Natural killer cell (primary cell): ENCODE measurements at regions not wholly inside any gene's neighbourhood (a gene's known extent, or its start where the extent isn't known, plus 50 kb on each side); places are given as distances from the start of the nearest gene placed in this dataset.

Experiments used
- ATAC-seq, 3 donors: fragments of 150-1000 bp in 2 of 3; fragments of 200-7000 bp in 1 of 3; cut with Tn5 transposase; 1 replicate in 1 of 3; 2 replicates in 2 of 3; pipeline ENCODE4 v1.10.0; 2021; ENCODE audit warnings: mild to moderate bottlenecking in 2 of 3, moderate library complexity in 2 of 3
- DNase-seq, 2 donors: peaks; one replicate each; pipeline versions ENCODE4 v3.0.0 to v3.0.0-alpha.2; 2013 to 2021; ENCODE audit warnings: mixed read lengths in 1 of 2
- H3K27ac ChIP-seq: one replicate; pipeline ENCODE4 v1.5.1; 2013; ENCODE audit warnings: mild to moderate bottlenecking, low read length
- H3K27me3 ChIP-seq: one replicate; pipeline ENCODE4 v1.6.1; 2013; ENCODE audit warnings: low read length; ENCODE audit not compliant: control insufficient read depth, insufficient read depth
- H3K36me3 ChIP-seq: one replicate; pipeline ENCODE4 v1.6.1; 2013; ENCODE audit warnings: low read length; ENCODE audit not compliant: control insufficient read depth, insufficient read depth
- H3K4me1 ChIP-seq: one replicate; pipeline ENCODE4 v1.6.1; 2013; ENCODE audit warnings: low read length; ENCODE audit not compliant: control insufficient read depth, insufficient read depth
- H3K4me3 ChIP-seq: one replicate; pipeline ENCODE4 v1.5.1; 2013; ENCODE audit warnings: low read length
- H3K9me3 ChIP-seq: one replicate; pipeline ENCODE4 v1.6.1; 2013; ENCODE audit warnings: low read length; ENCODE audit not compliant: control insufficient read depth, insufficient read depth
- H3K27ac Mint-ChIP-seq, 2 donors: one replicate each; pipeline ENCODE4 v1.8.0; 2022; ENCODE audit warnings: mild to moderate bottlenecking in 2 of 2, mixed read lengths in 2 of 2, moderate library complexity in 1 of 2
- H3K27me3 Mint-ChIP-seq, 2 donors: one replicate each; pipeline ENCODE4 v1.8.0; 2022; ENCODE audit warnings: low read depth in 2 of 2, mixed read lengths in 2 of 2
- H3K36me3 Mint-ChIP-seq: one replicate; pipeline ENCODE4 v1.8.0; 2022; ENCODE audit warnings: mixed read lengths
- H3K4me1 Mint-ChIP-seq, 2 donors: one replicate each; pipeline ENCODE4 v1.8.0; 2022; ENCODE audit warnings: mixed read lengths in 2 of 2
- H3K4me3 Mint-ChIP-seq: one replicate; pipeline ENCODE4 v1.8.0; 2022; ENCODE audit warnings: mild to moderate bottlenecking, moderate library complexity, mixed read lengths
- H3K9me3 Mint-ChIP-seq, 2 donors: one replicate each; pipeline ENCODE4 v1.8.0; 2022; ENCODE audit warnings: mixed read lengths in 2 of 2
- CTCF ChIP-seq: fragments of 200-600 bp; IDR thresholded peaks from one replicate; pipeline ENCODE4 v1.8.0; 2022; ENCODE audit warnings: antibody characterized with exemption
- WGBS: methylation state at CpG from one replicate; pipeline ENCODE4 v1.1.7; 2013; ENCODE audit warnings: missing lambda C conversion rate; ENCODE audit not compliant: insufficient coverage; 5-methylcytosine and 5-hydroxymethylcytosine counted together
- intact Hi-C: fragments of 100-400 bp; cut with micrococcal nuclease; formaldehyde crosslinking; loops from one replicate; pipeline ENCODE4 v1.14.2; 2022

DNA sequence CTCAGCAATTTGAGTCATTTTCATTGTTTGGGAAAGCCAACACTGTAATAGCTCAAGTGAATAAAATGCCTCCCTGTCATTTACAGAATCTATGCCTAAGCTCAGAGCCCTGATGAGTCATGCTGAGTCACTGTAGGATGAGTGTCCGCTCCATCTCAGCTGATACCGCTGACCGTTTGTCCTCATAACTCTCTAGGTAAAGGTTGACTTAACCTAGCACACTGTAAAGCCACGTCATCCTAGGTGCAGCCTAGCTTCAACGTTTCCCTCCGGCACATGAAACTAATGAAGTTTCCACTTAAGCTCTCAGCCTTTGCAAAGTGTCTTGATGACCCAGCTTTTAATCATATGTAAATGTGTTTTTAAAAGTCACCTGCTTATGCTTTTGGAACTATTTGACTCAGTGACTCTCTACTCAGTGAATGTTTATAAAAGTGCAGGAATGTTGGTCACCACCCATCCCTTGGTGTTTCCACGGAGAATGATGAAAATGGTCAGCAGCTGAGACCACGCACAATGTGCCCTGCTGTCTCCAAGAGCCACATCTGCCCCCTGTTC lies 154.0 kb downstream of the PMAIP1 start:
- intact Hi-C loops: no loop called here
- Histone ChIP-seq H3K4me3 (no peak overlapping the region), H3K9me3 (no peaks in the 10 kb centered on the region), H3K36me3 (no peaks in the 10 kb centered on the region), H3K27ac (no peak overlapping the region), H3K4me1 (no peaks in the 10 kb centered on the region), H3K27me3 (no peaks in the 10 kb centered on the region)
- Mint-ChIP-seq H3K27me3 (peaks cover 0 to 4% of the 10 kb centered on the region in 2 donors), H3K4me3 (no peak overlapping the region), H3K36me3 (no peaks in the 10 kb centered on the region), H3K27ac (no peak overlapping the region), H3K9me3 (peaks cover 0 to 5% of the 10 kb centered on the region in 2 donors), H3K4me1 (no peaks in the 10 kb centered on the region)
- no peak for TF ChIP-seq CTCF
- no peak for DNase-seq
- 72% methylated on average over 8 of the region's 8 CpGs for WGBS
- no peak for ATAC-seq

GRCh38 chr18:60050821-60051220 lies 151.0 kb downstream of the PMAIP1 start:
- Histone ChIP-seq H3K9me3 (no peaks in the 10 kb centered on the region), H3K4me1 (no peaks in the 10 kb centered on the region), H3K4me3 (no peak overlapping the region), H3K36me3 (no peaks in the 10 kb centered on the region), H3K27me3 (no peaks in the 10 kb centered on the region), H3K27ac (no peak overlapping the region)
- no peaks in the 10 kb centered on the region for H3K36me3 Mint-ChIP-seq
- no peaks in the 10 kb centered on the region for H3K4me1 Mint-ChIP-seq
- intact Hi-C loops: no loop called here
- no peak for ATAC-seq
- peaks cover 0 to 4% of the 10 kb centered on the region in 2 donors for H3K27me3 Mint-ChIP-seq
- H3K27ac Mint-ChIP-seq: no peak overlapping the region
- TF ChIP-seq CTCF: no peak
- H3K9me3 Mint-ChIP-seq: peaks cover 0 to 3% of the 10 kb centered on the region in 2 donors
- H3K4me3 Mint-ChIP-seq: no peak overlapping the region
- no peak for DNase-seq
- WGBS: no CpG with 5 or more reads among the region's 1 CpG

- intact Hi-C loops: no loop called here
- H3K4me3 Mint-ChIP-seq: no peak overlapping the region
- H3K4me1 Mint-ChIP-seq: no peaks in the 10 kb centered on the region
- Histone ChIP-seq H3K4me1 (no peaks in the 10 kb centered on the region), H3K27ac (no peak overlapping the region), H3K9me3 (no peaks in the 10 kb centered on the region), H3K36me3 (no peaks in the 10 kb centered on the region), H3K27me3 (no peaks in the 10 kb centered on the region), H3K4me3 (no peak overlapping the region)
- ATAC-seq: no peak
- no peaks in the 10 kb centered on the region for H3K36me3 Mint-ChIP-seq
- H3K27me3 Mint-ChIP-seq: peaks cover 0 to 4% of the 10 kb centered on the region in 2 donors
- no peak for TF ChIP-seq CTCF
- no peak overlapping the region for H3K27ac Mint-ChIP-seq
- peaks cover 0 to 3% of the 10 kb centered on the region in 2 donors for H3K9me3 Mint-ChIP-seq
- DNase-seq: no peak
Observed at GRCh38 chr18:60049172-60049571, 149.4 kb downstream of the PMAIP1 start.

DNA sequence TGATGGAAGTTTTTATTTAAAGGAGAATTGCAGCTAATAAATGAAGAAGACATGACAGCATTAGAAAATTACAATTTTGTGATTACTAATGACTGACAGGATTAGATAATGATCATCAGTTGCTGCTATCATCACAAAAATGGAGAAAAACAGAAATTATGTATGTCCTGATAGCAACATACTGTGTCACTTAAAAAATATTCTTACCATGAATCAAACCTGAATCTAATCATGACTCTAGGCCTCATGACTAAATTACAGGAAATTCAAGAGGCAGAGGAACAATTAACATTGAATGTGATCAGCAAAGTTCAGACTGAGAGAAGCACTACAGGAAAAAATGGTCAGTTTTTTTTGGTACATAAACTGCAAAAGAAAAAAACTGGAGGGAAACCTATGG lies 147.8 kb downstream of the PMAIP1 start:
- H3K27me3 ChIP-seq: no peaks in the 10 kb centered on the region
- DNase-seq (no peak), ATAC-seq (no peak)
- no peaks in the 10 kb centered on the region for H3K36me3 ChIP-seq
- intact Hi-C loops: no loop called here
- H3K4me3 ChIP-seq: no peak overlapping the region
- no peaks in the 10 kb centered on the region for H3K36me3 Mint-ChIP-seq
- H3K9me3 ChIP-seq: no peaks in the 10 kb centered on the region
- H3K9me3 Mint-ChIP-seq: peaks cover 0 to 3% of the 10 kb centered on the region in 2 donors
- H3K4me3 Mint-ChIP-seq: no peak overlapping the region
- no peak for TF ChIP-seq CTCF
- peaks cover 0 to 4% of the 10 kb centered on the region in 2 donors for H3K27me3 Mint-ChIP-seq
- H3K27ac Mint-ChIP-seq: no peak overlapping the region
- H3K27ac ChIP-seq: no peak overlapping the region
- H3K4me1 ChIP-seq: no peaks in the 10 kb centered on the region
- no peaks in the 10 kb centered on the region for H3K4me1 Mint-ChIP-seq
